HG02642 (cell line): ENCODE measurements at regions not wholly inside any gene's neighbourhood (a gene's known extent, or its start where the extent isn't known, plus 50 kb on each side); places are given as distances from the start of the nearest gene placed in this dataset.
"Not testable (repeated sequence)": the region's sequence is repeated elsewhere in the genome, so short reads cannot be mapped to it uniquely, and the experiment has no call there.

Source experiments
- ATAC-seq: cut with Tn5 transposase; IDR thresholded peaks from one replicate; pipeline ENCODE4 v1.9.1; 2021; ENCODE audit warnings: mild to moderate bottlenecking; ENCODE audit not compliant: unreplicated experiment, poor library complexity

DNA sequence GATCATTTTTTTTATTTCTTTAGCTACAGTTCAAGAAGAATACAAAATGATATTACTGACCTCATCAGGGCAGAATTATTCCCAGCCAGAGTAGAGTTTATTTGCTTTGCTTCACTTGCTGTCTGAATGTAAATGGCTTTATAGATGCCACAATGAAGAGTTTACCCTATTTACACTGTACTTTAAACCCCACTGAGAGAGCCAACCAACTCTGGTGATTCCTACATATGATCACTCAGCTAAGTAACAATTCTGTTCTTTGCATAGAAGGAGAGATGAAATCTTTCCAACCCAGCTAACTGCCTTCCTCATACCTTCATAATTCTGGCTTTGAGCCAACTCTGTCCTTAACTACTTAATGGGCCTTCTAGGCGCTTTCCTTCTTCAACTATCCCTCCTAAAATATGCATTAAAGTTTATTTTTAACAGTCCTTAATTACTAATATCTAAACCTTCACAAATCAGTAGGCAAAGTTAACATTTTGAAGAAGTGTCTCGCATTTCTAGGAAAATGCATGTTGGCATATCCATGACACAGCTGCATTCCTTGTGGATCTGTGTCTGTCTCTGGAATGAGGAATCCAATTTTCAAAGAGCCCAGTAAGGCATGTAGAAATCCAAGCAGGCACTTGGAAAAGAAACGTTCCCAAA lies 284.8 kb upstream of the GRAMD2B start:
- no peak for ATAC-seq

GRCh38 chr5:126139086-126139485 lies 284.1 kb upstream of the GRAMD2B start:
- ATAC-seq: no peak

- no peak for ATAC-seq
Observed at GRCh38 chr5:126139773-126140172, 283.4 kb upstream of the GRAMD2B start.

DNA sequence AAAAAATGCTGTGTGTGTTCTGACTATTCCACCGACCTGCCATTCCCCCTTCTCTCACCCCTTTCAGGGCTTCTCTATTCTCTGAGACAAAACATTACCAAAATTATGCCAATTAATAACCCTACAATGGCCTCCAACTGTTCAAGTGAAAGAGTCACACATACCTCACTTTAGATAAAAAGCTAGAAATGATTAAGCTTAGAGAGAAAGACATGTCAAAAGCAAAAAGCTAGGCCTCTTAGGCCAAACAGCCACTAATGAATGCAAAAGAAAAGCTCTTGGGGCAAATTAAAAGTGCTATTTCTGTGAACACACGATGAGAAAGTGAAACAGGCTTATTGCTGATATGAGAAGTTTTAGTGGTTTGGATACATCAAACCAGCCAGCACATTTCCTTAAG lies 279.6 kb upstream of the GRAMD2B start:
- ATAC-seq: no peak

DNA sequence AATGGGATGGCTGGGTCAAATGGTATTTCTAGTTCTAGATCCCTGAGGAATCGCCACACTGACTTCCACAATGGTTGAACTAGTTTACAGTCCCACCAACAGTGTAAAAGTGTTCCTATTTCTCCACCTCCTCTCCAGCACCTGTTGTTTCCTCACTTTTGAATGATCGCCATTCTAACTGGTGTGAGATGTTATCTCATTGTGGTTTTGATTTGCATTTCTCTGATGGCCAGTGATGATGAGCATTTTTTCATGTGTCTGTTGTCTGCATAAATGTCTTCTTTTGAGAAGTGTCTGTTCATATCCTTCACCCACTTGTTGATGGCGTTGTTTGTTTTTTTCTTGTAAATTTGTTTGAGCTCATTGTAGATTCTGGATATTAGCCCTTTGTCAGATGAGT lies 272.9 kb upstream of the GRAMD2B start:
- not testable (repeated sequence) for ATAC-seq

DNA sequence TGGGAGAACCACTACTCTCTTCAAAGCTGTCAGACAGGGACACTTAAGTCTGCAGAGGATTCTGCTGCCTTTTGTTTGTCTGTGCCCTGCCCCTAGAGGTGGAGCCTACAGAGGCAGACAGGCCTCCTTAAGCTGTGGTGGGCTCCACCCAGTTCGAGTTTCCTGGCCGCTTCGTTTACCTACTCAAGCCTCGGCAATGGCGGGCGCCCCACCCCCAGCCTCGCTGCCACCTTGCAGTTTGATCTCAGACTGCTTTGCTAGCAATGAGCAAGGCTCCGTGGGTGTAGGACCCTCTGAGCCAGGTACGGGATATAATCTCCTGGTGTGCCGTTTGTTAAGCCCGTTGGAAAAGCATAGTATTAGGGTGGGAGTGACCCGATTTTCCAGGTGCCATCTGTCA lies 267.9 kb upstream of the GRAMD2B start:
- ATAC-seq: not testable (repeated sequence)

GRCh38 chr5:126166368-126166767 lies 256.8 kb upstream of the GRAMD2B start:
- no peak for ATAC-seq

- ATAC-seq: no peak
Observed at GRCh38 chr5:126168785-126169184, 254.4 kb upstream of the GRAMD2B start.

DNA sequence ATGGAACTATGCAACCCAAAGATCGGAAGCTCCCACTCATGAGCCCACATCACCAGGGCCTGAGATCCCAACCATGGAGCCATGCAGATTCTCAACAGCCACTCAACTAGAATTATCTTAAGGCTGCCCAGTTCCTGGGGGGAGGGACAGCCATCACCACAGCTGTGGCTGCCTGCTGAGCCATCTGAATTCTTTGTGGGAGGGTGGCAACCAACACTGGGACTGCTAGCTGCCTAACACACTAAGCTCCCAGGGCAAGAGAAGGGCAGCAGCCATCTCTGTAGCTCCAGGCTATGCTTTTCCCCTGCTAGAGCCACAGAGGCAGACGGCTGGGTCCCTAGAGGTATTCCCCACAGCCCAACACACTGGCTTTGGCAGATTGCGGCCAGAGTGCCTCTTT lies 251.3 kb upstream of the GRAMD2B start:
- ATAC-seq: no peak

- no peak for ATAC-seq
Observed at GRCh38 chr5:126172812-126173211, 250.4 kb upstream of the GRAMD2B start.

DNA sequence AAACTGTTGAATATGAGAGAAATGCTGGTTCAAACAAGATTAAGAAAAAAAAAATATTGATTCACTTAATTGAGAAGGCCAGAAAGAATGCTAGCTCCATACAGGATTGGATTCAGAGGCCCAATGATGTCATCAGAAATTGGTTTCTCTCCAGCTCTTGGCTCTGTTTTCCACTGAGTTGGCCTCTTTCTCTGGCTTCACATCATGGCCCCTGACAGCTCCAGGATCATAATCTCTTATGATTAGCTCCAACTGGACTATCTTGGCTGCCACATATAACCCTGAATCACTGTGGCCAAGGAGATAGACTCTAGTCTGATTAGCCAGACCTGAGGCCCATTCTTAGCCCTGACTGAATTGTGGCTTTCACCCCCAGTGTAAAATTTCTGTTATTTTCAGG lies 244.7 kb upstream of the GRAMD2B start:
- ATAC-seq: no peak

DNA sequence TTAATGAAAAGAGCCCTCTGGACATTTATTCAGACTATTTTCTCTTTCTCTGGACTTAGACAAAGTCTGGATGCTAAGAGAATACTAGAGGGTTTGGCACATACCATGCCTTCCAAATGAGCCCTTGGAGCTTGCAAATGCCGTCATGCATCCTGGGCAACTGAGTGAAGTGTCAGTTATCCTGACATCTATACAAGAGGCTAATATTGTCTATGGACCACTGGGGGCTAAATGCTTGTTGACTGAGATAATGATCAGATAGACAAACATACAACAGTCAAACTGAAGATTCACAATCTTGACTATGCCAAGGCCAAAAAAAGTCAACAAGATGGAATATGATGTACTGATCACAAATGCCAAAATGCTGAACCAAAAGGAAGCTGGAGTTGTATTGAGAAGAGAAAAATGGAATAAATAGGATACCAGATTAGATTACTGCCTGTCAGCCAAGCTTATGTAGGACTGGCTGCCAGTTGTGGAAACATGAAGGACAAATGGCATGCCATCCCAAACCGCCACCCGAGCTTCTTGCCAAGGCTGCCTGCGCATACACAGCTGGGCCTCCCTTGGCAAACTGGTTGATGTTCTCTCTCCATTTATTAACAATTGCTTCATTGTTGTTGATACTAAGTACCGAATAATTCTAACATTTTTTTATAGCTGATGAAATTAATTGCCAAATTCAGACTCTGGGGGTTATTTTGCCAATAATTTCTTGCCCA lies 240.1 kb upstream of the GRAMD2B start:
- ATAC-seq: no peak

DNA sequence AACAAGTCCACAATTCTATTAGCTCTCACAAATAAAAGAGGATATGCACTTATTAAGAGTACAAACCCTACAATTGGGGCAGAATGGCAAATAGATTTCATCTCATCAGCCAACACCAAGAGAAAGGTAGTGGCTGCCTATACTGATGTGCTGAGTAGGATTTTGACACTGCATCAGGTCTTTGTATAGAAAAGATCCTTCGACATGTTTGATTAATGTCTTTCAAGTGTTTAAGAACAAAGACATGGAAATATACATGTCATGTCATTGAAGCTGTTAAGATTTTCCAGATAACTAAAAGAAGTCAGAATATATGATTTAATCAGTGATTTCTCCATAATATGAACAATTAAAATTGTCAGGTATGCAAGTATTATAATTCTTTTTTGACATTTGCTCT lies 238.7 kb upstream of the GRAMD2B start:
- ATAC-seq: no peak

DNA sequence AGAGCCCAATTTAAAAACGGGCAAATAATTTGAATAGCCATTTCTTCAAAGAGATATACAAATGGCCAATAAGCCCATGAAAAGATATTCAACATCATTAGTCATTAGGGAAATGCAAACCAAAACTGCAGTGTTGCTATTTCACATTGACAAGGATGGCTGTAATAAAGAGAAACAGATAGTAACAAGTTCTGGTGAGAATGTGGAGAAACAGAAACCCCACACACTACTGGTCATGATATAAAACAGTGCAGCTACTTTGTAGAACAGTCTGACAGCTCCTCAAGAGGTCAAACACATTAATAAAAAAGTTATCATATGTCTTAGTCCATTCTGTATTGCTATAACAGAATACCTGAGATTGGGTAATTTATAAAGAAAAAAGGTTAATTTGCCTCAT lies 237.0 kb upstream of the GRAMD2B start:
- no peak for ATAC-seq

GRCh38 chr5:126188804-126189203 lies 234.4 kb upstream of the GRAMD2B start:
- ATAC-seq: no peak

- no peak for ATAC-seq
Observed at GRCh38 chr5:126189231-126189630, 234.0 kb upstream of the GRAMD2B start.

DNA sequence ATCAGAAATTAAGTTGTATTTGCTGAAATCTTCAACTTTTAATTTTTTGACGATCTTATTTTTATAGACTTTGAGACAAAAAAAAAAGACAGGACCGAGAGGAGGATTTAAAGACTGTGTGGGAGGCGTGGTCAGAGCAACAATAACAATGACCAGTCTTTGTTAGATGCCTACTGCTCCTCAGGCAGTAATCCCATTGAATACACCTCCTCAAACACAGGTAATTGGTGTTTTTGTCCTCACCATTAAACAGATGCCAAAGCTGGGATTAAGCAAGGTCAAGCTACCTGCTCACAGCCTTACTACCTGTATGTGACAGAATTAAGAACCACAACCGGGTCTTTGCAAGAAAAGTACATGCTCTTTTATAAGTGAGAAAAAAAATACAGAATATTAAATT lies 233.3 kb upstream of the GRAMD2B start:
- no peak for ATAC-seq

GRCh38 chr5:126192226-126192625 lies 231.0 kb upstream of the GRAMD2B start:
- ATAC-seq: no peak

GRCh38 chr5:126195410-126196100 lies 227.7 kb upstream of the GRAMD2B start:
- no peak for ATAC-seq

DNA sequence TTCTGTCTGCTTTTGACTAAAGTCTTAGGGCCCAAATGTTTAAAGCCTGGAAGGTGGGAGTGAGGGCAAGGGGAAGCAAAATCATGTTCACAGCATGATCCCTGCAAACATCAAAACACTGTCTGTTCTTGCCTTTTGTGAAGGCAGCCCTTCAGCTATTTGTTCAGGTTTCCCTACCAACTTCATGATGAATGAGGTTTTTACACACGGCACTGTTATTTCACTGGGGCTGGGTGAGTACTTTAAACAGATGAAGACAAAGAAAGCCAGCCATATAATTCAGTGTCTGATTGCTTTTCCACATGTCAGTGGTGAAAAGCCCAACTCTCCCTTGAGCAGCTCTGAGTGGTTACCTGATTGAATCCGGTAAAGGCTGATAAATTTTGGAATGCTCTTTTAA lies 224.7 kb upstream of the GRAMD2B start:
- no peak for ATAC-seq

- ATAC-seq: no peak
Observed at GRCh38 chr5:126199467-126199866, 223.7 kb upstream of the GRAMD2B start.

GRCh38 chr5:126208691-126209090 lies 214.5 kb upstream of the GRAMD2B start:
- no peak for ATAC-seq
